ENCODE measurements at regions not wholly inside any gene's neighbourhood (a gene's known extent, or its start where the extent isn't known, plus 50 kb on each side); places are given as distances from the start of the nearest gene placed in this dataset.

DNA sequence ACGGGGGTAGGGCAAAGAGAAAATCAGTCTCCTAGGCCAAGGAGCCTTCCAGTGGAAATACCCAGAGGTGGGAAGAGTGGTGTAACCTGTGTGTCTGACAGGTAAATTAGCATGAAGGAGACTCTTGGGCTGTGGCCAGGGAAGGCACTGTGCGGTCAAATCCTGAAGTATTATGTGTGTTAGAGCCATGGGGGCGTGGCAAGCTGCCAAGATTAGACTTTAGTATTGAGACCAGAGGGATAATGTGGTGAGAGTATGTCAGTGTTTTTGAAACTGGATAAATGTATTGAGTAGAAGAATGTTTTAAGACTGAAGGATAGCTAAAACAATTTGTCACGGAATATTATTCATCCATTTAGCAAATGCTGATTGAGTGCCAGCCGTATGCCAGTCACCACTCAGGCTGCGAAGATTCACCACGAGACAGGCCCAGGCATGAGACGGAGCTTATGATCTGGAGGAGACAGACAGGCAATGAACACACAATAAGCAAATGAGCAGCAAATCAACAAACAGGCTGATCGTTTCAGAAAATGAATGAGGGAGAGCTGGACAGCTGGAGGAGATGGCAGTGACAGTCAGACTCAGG, 445.9 kb downstream of the MCTP2 start:
- intact Hi-C loops (cut with DNase I): no loop called here
- 54% methylated on average over 9 of the region's 9 CpGs for WGBS
- no peaks in the 10 kb centered on the region for H3K27me3 ChIP-seq (replicated peaks; ENCODE audit: insufficient read depth)

DNA sequence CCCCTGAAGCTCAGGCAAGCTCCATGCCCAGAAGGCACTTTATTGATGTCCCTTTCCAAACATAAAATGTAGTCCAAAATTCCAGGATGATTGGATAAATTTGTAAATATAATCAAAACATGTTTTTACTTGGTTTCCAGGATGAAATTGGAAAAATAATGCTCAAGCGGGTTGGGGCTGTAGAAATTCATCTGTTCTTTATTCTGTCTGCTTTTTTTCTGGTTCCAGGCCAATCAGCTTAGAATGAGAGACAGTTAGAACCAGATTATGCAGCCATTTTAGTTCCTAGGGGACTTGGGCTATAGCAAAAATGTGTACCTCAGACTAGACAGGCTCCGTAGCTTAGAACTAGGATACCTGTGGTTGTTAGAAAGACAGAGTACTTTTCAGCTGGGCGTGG, 450.8 kb downstream of the MCTP2 start:
- Histone ChIP-seq H3K36me3 (no peaks in the 10 kb centered on the region), H3K27ac (no peak overlapping the region), H3K4me1 (replicated peaks) (no peaks in the 10 kb centered on the region), H3K4me3 (no peak overlapping the region), H3K27me3 (replicated peaks; ENCODE audit: insufficient read depth) (no peaks in the 10 kb centered on the region), H3K9me3 (no peaks in the 10 kb centered on the region)
- intact Hi-C loops (cut with DNase I): no loop called here
- DNase-seq (ENCODE audit: low spot score): no peak
- 96% methylated on average over 3 of the region's 3 CpGs for WGBS
- TF ChIP-seq POLR2A (IDR thresholded peaks at IDR 0.05) (no peak), POLR2AphosphoS5 (IDR thresholded peaks at IDR 0.05) (no peak)
- TF ChIP-seq, protein P1, sequence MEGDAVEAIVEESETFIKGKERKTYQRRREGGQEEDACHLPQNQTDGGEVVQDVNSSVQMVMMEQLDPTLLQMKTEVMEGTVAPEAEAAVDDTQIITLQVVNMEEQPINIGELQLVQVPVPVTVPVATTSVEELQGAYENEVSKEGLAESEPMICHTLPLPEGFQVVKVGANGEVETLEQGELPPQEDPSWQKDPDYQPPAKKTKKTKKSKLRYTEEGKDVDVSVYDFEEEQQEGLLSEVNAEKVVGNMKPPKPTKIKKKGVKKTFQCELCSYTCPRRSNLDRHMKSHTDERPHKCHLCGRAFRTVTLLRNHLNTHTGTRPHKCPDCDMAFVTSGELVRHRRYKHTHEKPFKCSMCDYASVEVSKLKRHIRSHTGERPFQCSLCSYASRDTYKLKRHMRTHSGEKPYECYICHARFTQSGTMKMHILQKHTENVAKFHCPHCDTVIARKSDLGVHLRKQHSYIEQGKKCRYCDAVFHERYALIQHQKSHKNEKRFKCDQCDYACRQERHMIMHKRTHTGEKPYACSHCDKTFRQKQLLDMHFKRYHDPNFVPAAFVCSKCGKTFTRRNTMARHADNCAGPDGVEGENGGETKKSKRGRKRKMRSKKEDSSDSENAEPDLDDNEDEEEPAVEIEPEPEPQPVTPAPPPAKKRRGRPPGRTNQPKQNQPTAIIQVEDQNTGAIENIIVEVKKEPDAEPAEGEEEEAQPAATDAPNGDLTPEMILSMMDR (IDR thresholded peaks at IDR 0.05): no peak

More for the DNA sequence above, 445.9 kb downstream of the MCTP2 start:
- H3K36me3 ChIP-seq: no peaks in the 10 kb centered on the region
- no peak for DNase-seq (ENCODE audit: low spot score)
- no peak for TF ChIP-seq POLR2A (IDR thresholded peaks at IDR 0.05)
- TF ChIP-seq POLR2AphosphoS5 (IDR thresholded peaks at IDR 0.05): no peak
- TF ChIP-seq, protein P1 (IDR thresholded peaks at IDR 0.05): no peak
- H3K27ac ChIP-seq: no peak overlapping the region
- H3K4me3 ChIP-seq: no peak overlapping the region
- H3K9me3 ChIP-seq: no peaks in the 10 kb centered on the region
- H3K4me1 ChIP-seq (replicated peaks): no peaks in the 10 kb centered on the region

DNA sequence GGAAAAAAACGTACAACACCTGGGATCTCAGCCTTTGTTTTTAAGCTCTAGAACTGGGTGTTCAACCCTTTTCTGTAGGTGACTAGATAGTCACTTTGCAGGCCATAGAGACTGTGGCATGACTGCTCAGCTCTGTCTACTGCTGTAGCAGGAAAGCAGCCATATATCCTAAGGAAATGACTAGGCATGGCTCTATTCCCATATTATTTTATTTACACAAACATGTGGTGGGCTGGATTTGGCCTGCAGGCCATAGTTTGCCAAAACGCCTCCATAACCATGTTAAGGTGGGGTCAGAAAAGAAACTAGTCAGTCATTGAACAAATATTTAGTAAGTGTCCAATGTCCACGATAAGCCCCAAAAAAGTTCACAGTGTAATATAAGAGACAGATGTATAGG, 452.5 kb downstream of the MCTP2 start:
- WGBS: 60% methylated on average over 3 of the region's 3 CpGs
- Histone ChIP-seq H3K27ac (no peak overlapping the region), H3K4me1 (replicated peaks) (no peaks in the 10 kb centered on the region), H3K9me3 (no peaks in the 10 kb centered on the region), H3K27me3 (replicated peaks; ENCODE audit: insufficient read depth) (no peaks in the 10 kb centered on the region), H3K36me3 (no peaks in the 10 kb centered on the region), H3K4me3 (no peak overlapping the region)
- DNase-seq (ENCODE audit: low spot score): no peak
- TF ChIP-seq, protein P1 (IDR thresholded peaks at IDR 0.05): no peak
- no peak for TF ChIP-seq POLR2AphosphoS5 (IDR thresholded peaks at IDR 0.05)
- no peak for TF ChIP-seq POLR2A (IDR thresholded peaks at IDR 0.05)
- intact Hi-C loops (cut with DNase I): no loop called here

DNA sequence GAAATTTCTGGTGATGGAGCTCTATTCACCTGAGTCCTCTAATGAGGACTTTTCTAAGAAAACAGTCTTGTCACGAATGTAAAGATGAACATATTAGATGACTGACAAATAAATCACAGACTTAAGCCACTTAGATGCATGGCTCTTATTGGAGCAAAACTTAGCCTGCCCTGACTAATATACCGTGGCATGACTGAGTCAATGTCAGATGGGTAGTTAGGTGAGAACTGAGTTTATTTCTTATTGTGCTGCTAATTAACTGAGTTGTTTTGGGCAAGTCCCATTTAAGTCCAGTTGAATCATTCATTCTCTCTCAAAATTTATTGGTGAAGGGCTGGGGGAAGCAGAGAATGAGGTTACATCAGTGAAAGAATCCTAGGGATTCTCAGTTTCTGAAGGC, 459.8 kb downstream of the MCTP2 start:
- Histone ChIP-seq H3K4me3 (no peak overlapping the region), H3K9me3 (no peaks in the 10 kb centered on the region), H3K27ac (no peak overlapping the region), H3K27me3 (replicated peaks; ENCODE audit: insufficient read depth) (no peaks in the 10 kb centered on the region), H3K4me1 (replicated peaks) (no peaks in the 10 kb centered on the region), H3K36me3 (no peaks in the 10 kb centered on the region)
- WGBS: 98% methylated on average over 2 of the region's 2 CpGs
- TF ChIP-seq POLR2A (IDR thresholded peaks at IDR 0.05) (no peak), POLR2AphosphoS5 (IDR thresholded peaks at IDR 0.05) (no peak)
- TF ChIP-seq, protein P1 (IDR thresholded peaks at IDR 0.05): no peak
- no peak for DNase-seq (ENCODE audit: low spot score)
- intact Hi-C loops (cut with DNase I): no loop called here

DNA sequence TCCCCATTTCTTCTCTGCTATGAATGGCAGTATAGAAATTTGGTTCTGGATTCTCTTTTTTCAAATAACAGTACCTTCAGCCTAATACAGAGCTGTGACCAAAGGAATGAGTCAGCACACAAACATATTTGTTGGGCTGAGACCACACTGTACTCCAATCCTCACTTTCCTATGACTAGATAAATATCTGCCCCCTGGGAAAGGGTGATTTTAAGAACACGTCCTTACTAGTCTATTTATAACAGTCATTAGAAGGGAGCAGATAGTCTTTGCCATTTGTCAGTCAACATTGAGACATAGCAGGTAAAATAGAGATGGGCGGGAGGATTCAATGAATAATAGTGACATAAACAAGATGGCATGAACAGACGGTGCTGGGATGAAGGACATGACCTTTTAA, 461.3 kb downstream of the MCTP2 start:
- Histone ChIP-seq H3K27ac (no peak overlapping the region), H3K36me3 (no peaks in the 10 kb centered on the region), H3K27me3 (replicated peaks; ENCODE audit: insufficient read depth) (no peaks in the 10 kb centered on the region), H3K4me3 (no peak overlapping the region), H3K9me3 (no peaks in the 10 kb centered on the region), H3K4me1 (replicated peaks) (no peaks in the 10 kb centered on the region)
- DNase-seq (ENCODE audit: low spot score): no peak
- TF ChIP-seq POLR2AphosphoS5 (IDR thresholded peaks at IDR 0.05) (no peak), POLR2A (IDR thresholded peaks at IDR 0.05) (no peak)
- TF ChIP-seq, protein P1 (IDR thresholded peaks at IDR 0.05): no peak
- intact Hi-C loops (cut with DNase I): no loop called here
- WGBS: 58% methylated on average over 3 of the region's 3 CpGs
